22Rv1 (cell line): ENCODE measurements at regions not wholly inside any gene's neighbourhood (a gene's known extent, or its start where the extent isn't known, plus 50 kb on each side); places are given as distances from the start of the nearest gene placed in this dataset.

Experiments used
- H3K27ac ChIP-seq: fragments of 450-650 bp; 2 replicates; pipeline ENCODE4 v1.5.1; 2017
- ZFX ChIP-seq: fragments of 450-650 bp; IDR thresholded peaks from 2 replicates; pipeline ENCODE4 v1.6.1; 2017; ENCODE audit warnings: antibody characterized with exemption, borderline replicate concordance
- TF ChIP-seq, protein P1 (sequence below): fragments of 450-650 bp; IDR thresholded peaks from 2 replicates; pipeline ENCODE4 v1.5.1; 2017; ENCODE audit warnings: mild to moderate bottlenecking

DNA sequence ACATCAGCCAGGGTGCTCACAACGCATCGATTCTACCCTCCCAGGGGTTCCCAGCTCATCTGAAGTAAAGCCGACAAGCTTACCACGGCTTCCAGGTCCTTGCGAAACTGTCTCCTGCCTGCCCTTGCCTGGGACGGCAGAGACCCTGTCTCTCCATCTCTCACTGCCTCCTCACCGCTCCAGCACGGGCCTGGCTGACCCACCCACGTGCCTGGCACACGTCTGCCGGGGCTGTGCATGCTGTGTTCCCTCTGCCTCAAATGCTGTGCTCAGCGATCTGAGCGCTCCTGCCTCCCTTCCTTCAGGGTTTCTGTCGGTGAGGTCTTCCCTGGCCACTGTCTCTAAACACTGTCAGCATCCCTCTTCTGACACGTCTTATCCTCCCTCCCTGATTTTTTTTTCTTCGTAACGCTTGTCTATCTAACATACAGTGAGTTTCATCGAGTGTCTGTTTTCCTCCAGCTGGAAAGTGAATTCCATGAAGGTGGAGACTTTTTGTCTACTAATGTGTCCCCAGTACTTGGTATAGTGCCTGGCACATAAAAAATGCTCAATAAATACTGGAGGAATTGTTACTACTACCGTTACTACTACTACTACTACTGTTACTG is 208.4 kb downstream of the IRF8 start:
- no peak for TF ChIP-seq ZFX
- no peak overlapping the region for H3K27ac ChIP-seq

DNA sequence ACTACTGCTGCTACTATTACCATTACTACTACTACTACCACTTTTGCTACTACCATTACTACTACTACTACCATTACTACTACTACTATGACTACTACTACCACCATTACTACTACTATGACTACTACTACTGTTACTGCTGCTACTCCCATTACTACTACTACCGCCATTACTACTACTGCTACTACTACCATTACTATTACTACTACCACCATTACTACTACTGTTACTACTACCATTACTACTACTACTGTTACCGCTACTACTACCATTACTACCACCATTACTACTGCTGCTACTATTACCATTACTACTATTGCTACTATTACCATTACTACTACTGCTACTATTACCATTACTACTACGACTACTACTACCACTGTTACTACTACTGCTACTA is 209.1 kb downstream of the IRF8 start:
- H3K27ac ChIP-seq, result no peak overlapping the region
- TF ChIP-seq, protein P1, sequence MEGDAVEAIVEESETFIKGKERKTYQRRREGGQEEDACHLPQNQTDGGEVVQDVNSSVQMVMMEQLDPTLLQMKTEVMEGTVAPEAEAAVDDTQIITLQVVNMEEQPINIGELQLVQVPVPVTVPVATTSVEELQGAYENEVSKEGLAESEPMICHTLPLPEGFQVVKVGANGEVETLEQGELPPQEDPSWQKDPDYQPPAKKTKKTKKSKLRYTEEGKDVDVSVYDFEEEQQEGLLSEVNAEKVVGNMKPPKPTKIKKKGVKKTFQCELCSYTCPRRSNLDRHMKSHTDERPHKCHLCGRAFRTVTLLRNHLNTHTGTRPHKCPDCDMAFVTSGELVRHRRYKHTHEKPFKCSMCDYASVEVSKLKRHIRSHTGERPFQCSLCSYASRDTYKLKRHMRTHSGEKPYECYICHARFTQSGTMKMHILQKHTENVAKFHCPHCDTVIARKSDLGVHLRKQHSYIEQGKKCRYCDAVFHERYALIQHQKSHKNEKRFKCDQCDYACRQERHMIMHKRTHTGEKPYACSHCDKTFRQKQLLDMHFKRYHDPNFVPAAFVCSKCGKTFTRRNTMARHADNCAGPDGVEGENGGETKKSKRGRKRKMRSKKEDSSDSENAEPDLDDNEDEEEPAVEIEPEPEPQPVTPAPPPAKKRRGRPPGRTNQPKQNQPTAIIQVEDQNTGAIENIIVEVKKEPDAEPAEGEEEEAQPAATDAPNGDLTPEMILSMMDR, result no peak
- TF ChIP-seq ZFX, result no peak

DNA sequence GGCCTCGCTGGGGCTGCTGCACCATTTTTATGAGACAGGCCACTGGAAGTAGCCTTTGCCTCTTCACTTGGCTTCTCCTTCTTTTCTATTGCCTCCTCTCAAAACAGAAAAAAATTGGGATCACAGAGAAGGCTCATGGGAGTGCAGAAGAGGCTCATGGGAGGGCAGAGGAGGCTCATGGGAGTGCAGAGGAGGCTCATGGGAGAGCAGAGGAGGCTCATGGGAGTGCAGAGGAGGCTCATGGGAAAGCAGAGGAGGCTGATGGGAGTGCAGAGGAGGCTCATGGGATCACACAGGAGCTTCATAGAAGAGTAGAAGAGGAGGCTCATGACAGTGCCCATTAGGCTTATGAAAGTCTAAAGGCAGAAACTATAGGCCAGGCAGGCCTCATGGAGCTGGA is 211.2 kb downstream of the IRF8 start:
- TF ChIP-seq ZFX, result no peak
- no peak overlapping the region for H3K27ac ChIP-seq

DNA sequence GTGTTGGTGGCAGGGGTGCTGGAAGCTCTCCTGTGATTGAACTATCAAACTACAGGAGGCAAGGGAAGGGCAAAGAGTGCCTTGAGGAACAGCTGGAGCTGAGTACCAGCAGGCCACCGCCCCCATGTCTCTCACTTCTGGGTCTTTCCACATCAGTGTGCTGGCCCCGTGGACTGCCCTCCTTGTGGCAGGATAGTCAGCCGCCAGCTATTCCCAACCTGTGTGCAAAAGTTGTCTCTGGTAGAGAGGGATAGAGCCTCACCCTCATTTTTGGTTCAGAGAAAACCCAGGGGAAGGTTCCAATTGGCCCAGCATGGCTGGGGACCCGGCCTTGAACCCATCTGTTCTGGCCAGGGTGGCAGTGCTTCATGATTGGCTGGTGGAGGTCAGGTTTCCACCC is 211.8 kb downstream of the IRF8 start:
- H3K27ac ChIP-seq, result no peak overlapping the region
- TF ChIP-seq, protein P1, result no peak
- no peak for TF ChIP-seq ZFX

DNA sequence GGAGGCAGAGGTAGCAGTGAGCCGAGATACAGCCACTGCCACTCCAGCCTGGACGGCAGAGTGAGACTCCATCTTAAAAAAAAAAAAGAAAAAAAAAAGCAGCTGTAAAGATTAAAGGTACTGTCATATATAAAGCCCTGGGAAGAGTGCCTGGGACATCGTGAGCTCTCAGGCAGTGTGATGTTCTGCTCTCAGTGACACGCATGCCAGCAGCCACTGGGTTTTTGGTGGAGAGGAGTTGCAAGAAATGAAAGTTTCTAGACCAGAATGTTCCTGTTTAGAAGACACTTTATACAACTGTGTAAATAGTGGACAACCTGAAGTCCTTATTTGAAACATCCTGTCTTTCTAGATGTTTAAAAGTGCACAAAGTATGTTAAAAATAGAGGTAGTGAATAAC is 213.2 kb downstream of the IRF8 start:
- TF ChIP-seq, protein P1, result no peak
- no peak for TF ChIP-seq ZFX

DNA sequence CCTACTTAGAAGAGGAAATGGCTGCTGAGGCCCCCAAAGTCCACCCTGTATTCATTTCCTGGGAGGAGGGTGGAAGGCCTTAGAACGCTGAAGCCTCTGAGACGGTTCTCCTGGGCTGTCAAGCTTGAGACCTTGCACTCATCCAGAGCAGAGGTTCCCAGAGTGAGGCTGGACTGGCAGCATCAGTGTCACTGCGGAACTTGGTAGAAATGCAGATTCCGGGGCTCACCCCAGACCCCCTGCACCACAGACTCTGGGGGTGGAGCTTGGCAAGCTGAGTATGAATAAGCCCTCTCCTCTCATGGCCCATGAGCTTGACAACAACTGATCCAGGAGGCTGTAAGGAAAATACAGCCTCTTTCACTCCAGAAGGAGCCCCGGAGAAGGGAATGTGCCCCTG is 218.3 kb downstream of the IRF8 start:
- H3K27ac ChIP-seq, result no peak overlapping the region
- TF ChIP-seq ZFX, result no peak
- TF ChIP-seq, protein P1, result no peak

More for the DNA sequence above, 213.2 kb downstream of the IRF8 start:
- no peak overlapping the region for H3K27ac ChIP-seq

DNA sequence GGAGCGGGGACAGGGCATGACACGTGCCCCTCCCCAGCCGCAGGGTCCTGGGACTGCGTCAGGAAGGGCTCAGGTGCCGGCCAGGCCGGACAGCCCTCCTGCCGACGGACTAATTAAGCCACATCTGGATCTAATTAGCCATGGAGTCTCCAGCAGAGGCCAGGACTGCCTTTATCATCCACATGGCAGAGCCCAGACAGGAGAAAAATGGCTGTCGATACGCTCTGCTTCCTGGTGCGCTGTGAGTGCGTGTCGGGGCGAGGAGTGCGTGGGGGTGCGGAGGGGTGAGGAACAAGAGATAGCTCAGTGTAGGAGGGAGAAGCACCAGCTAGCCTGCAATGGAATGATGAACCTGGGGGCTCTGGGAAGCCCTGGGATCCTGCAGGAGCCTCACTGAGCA is 218.8 kb downstream of the IRF8 start:
- H3K27ac ChIP-seq, result no peak overlapping the region
- no peak for TF ChIP-seq ZFX
- TF ChIP-seq, protein P1, result no peak

DNA sequence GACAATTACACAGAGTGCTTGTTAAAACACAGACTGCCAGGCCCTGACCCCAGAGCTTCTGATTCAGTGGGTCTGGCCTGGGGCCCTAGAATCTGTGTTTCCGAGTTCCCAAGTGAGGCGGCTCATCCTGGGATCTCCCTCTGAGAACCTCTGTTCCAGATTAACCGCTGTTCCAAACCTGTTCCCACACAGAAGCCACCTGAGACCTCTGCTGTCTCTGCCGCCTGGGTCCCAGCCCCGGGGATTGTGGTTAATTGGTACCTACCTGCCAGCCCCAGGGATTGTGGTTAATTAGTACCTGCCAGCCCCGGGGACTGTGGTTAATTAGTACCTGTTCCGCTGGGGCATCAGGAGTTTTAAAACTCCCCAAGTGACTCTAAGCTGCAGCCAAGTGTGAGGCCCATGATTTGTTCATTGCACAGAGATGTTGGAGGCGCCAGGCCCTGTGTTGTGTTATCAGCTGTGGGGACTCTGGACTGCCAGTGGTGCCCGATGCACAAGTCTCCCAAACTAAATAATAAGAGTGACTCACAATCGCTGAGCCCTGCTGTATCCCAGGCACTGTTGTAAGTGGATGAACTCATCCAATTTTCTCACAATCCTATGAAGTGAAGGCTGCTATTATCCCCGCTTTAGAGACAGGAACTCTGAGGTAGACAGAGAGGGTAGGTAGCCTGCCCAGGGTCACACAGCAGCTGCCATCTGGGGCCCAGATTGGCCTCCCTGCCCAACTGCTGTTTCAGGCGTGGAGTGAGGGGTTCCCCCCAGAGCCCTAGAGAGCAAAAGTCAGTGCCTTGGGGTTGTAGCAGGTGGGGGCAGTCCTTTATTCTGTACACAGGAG is 219.7 kb downstream of the IRF8 start:
- TF ChIP-seq, protein P1, result no peak
- no peak for TF ChIP-seq ZFX

More for the DNA sequence above, 219.7 kb downstream of the IRF8 start:
- no peak overlapping the region for H3K27ac ChIP-seq
